Cardiac fibroblast (primary cell): ENCODE measurements at regions not wholly inside any gene's neighbourhood (a gene's known extent, or its start where the extent isn't known, plus 50 kb on each side); places are given as distances from the start of the nearest gene placed in this dataset.
"Not testable (repeated sequence)": the region's sequence is repeated elsewhere in the genome, so short reads cannot be mapped to it uniquely, and the experiment has no call there.

Experiments used
- DNase-seq, 2 donors: peaks; one replicate each; pipeline versions ENCODE4 v3.0.0 to v3.0.0-alpha.2; 2010; ENCODE audit warnings: low read depth in 2 of 2
- H3K4me3 ChIP-seq, 2 donors: replicated peaks in 1 of 2; 1 replicate in 1 of 2; 2 replicates in 1 of 2; pipeline ENCODE4 v1.5.1; 2011; ENCODE audit warnings: low read depth in 2 of 2, low read length in 2 of 2, mild to moderate bottlenecking in 2 of 2, moderate library complexity in 1 of 2
- TF ChIP-seq, protein P1 (sequence below): IDR thresholded peaks from one replicate; pipeline ENCODE4 v1.5.1; 2011; ENCODE audit warnings: low read depth, mild to moderate bottlenecking, low read length, inconsistent platforms

DNA sequence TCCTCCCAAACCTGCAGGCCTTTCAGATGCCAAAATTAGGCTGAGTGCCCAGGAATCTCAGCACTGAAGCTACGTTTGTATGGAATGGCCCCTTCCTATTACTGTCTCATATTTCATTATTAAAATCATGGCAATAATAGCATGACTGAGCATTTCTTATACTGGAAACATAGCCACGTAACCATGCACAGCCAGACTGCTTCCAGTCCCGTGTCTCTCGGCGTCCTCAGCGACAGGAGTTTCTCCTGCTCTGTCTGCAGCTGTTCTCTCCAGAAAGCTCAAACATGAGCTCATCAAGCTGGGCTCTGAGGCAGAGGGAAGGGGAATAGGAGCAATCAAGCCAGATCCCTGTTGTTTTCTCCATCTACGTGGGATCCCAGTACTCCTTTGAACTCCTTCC, 104.0 kb downstream of the CDC7 start:
- TF ChIP-seq, protein P1, sequence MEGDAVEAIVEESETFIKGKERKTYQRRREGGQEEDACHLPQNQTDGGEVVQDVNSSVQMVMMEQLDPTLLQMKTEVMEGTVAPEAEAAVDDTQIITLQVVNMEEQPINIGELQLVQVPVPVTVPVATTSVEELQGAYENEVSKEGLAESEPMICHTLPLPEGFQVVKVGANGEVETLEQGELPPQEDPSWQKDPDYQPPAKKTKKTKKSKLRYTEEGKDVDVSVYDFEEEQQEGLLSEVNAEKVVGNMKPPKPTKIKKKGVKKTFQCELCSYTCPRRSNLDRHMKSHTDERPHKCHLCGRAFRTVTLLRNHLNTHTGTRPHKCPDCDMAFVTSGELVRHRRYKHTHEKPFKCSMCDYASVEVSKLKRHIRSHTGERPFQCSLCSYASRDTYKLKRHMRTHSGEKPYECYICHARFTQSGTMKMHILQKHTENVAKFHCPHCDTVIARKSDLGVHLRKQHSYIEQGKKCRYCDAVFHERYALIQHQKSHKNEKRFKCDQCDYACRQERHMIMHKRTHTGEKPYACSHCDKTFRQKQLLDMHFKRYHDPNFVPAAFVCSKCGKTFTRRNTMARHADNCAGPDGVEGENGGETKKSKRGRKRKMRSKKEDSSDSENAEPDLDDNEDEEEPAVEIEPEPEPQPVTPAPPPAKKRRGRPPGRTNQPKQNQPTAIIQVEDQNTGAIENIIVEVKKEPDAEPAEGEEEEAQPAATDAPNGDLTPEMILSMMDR, result no peak
- peak; percentile 17 to 38 for DNase-seq
- H3K4me3 ChIP-seq, result no peak overlapping the region

DNA sequence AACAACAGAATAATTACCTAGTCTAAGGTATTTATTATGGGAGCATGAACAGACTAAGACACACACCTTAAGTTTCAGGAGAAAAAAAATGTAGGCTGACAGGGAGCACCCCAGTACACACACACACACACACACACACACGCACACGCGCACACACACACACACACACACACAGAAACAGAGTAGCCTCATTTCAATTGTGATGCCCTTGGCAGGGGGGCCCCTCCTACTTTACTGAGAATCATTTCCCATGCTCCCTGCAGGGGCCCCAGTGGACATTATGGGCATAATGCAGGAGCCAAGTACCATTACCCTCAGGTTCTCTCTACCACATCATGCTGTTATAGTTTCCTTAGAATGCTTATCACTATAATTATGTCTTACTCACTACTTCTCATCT, 104.9 kb downstream of the CDC7 start:
- TF ChIP-seq, protein P1, result no peak
- no peak for DNase-seq

GRCh38 chr1:91606546-91607078, 106.0 kb downstream of the CDC7 start:
- DNase-seq, result no peak
- H3K4me3 ChIP-seq, result no peak overlapping the region
- TF ChIP-seq, protein P1, result no peak

More for the DNA sequence above, 104.9 kb downstream of the CDC7 start:
- no peak overlapping the region for H3K4me3 ChIP-seq

DNA sequence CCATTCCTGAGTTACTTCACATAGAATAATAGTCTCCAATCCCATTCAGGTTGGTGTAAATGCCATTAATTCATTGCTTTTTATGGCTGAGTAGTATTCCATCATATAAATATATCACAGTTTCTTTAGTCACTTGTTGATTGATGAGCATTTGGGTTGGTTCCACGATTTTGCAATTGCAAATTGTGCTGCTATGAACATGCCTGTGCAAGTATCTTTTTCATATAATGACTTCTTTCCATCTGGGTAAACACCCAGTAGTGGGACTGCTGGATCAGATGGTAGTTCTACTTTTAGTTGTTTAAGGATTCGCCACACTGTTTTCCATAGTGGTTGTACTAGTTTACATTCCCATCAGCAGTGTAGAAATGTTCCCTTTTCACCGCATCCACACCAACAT, 107.0 kb downstream of the CDC7 start:
- DNase-seq, result not testable (repeated sequence)

GRCh38 chr1:91608876-91609275, 108.2 kb downstream of the CDC7 start:
- TF ChIP-seq, protein P1, result no peak
- no peak overlapping the region for H3K4me3 ChIP-seq
- peak; percentile 43 to 57 for DNase-seq

More for the DNA sequence above, 107.0 kb downstream of the CDC7 start:
- H3K4me3 ChIP-seq, result not testable (repeated sequence)

DNA sequence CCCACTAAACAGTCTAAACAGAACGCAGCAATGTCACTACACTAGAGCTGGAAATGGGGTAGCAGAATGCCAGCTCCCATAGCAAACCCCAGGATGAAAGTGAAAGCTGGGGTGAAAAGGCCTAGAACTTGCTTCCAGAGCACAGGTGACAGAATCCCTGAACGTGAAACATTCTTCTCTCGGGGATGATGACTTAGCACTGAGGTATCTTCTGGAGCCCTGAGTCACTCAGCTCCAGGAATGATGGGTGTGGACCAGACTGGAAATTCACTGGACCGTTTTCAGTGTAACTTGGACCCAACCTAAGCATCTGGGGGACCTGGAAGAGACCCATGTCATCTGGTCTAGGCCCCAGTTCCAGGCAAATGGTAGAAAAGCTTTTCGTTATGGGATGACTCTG, 108.9 kb downstream of the CDC7 start:
- TF ChIP-seq, protein P1, result no peak
- peak; percentile 18 to 74 for DNase-seq
- H3K4me3 ChIP-seq, result no peak overlapping the region

- TF ChIP-seq, protein P1, result no peak
- DNase-seq, result no peak
Measured at GRCh38 chr1:91610102-91610501, 109.5 kb downstream of the CDC7 start.

More at GRCh38 chr1:91610102-91610501, 109.5 kb downstream of the CDC7 start:
- no peak overlapping the region for H3K4me3 ChIP-seq
